Retinal pigment epithelial cell (primary cell): ENCODE measurements at regions not wholly inside any gene's neighbourhood (a gene's known extent, or its start where the extent isn't known, plus 50 kb on each side); places are given as distances from the start of the nearest gene placed in this dataset.

Experiments
- DNase-seq: peaks from one replicate; pipeline ENCODE4 v3.0.0-alpha.2; 2010; ENCODE audit warnings: low read depth
- H3K4me3 ChIP-seq: 2 replicates; pipeline ENCODE4 v1.5.1; 2011; ENCODE audit warnings: mild to moderate bottlenecking, low read length, control low read depth, moderate library complexity
- CTCF ChIP-seq: conservative IDR thresholded peaks from 2 replicates; pipeline ENCODE4 v1.5.1; 2011; ENCODE audit warnings: low read depth, low read length, control low read depth, inconsistent platforms

- TF ChIP-seq CTCF = no peak
- DNase-seq = no peak
- H3K4me3 ChIP-seq = no peak overlapping the region
These were observed 68.2 kb upstream of the MBOAT2 start for GRCh38 chr2:9071584-9072124.

- no peak for DNase-seq
- H3K4me3 ChIP-seq = no peak overlapping the region
- TF ChIP-seq CTCF = no peak
These were observed 67.5 kb upstream of the MBOAT2 start for GRCh38 chr2:9071032-9071431.

GRCh38 chr2:9069543-9069942 is 66.1 kb upstream of the MBOAT2 start:
- DNase-seq = no peak
- no peak for TF ChIP-seq CTCF

DNA sequence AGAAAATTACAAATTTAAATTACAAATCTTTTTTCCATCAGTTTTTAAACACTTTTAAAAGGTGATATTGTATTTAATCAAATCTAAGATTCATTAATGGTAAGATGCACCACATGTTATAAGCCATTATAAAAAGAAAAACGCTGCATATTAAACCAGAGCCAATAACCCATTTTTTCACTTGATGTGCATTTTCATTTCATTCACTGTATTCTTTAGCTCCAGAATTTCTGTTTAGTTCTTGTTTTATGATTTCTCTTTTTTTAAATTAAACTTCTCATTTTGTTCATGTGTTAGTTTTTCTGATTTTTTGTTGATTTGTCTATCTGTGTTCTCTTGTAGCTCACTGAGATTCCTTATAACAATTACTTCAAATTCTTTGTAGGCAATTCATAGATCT is 62.4 kb upstream of the MBOAT2 start:
- no peak for TF ChIP-seq CTCF
- DNase-seq = no peak
- H3K4me3 ChIP-seq = no peak overlapping the region

More at GRCh38 chr2:9069543-9069942, 66.1 kb upstream of the MBOAT2 start:
- H3K4me3 ChIP-seq = no peak overlapping the region

DNA sequence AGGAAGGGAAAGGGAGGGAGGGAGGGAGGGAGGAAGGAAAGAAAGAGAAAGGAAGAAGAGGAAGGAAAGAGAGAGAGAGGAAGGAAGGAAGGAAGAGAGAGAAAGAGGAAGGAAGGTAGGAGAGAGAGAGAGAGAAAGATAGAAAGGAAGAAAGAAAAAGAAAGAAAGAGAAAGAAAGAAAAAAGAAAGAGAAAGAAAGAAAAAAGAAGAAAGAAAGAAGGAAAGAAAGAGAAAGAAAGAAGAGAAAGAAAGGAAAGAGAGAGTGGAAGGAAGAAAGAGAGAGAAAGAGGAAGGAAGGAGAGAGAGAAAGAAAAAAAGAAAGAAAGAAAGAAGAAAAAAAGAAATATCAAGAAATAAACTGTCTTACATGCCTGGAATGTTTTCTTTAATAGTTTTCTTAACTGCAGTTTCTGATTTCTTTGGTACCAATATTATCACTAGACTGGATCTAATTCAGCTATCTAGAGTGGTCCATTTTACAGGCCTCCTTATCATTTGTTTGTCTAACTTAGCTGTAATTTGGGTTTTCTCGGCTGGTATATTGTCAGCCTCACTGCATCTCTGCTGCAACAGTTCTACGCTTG is 59.6 kb upstream of the MBOAT2 start:
- no peak for DNase-seq
- TF ChIP-seq CTCF = no peak
- no peak overlapping the region for H3K4me3 ChIP-seq

- DNase-seq = no peak
- no peak overlapping the region for H3K4me3 ChIP-seq
- no peak for TF ChIP-seq CTCF
These were observed 57.3 kb upstream of the MBOAT2 start for GRCh38 chr2:9060819-9061218.
